ENCODE measurements at regions not wholly inside any gene's neighbourhood (a gene's known extent, or its start where the extent isn't known, plus 50 kb on each side); places are given as distances from the start of the nearest gene placed in this dataset.

- Histone ChIP-seq H3K9me3 (ENCODE audit: control insufficient read depth in 4 of 4, low read length in 3 of 4) (no peaks in the 10 kb centered on the region), H3K27me3 (ENCODE audit: control insufficient read depth in 4 of 4, insufficient read depth in 4 of 4, low read length in 3 of 4) (no peaks in the 10 kb centered on the region), H3K36me3 (ENCODE audit: control insufficient read depth in 4 of 4, insufficient read depth in 3 of 4, low read depth in 1 of 4, low read length in 3 of 4) (no peaks in the 10 kb centered on the region), H3K4me3 (ENCODE audit: low read depth in 1 of 3, low read length in 3 of 3) (no peak overlapping the region), H3K4me1 (ENCODE audit: control insufficient read depth in 4 of 4, insufficient read depth in 4 of 4, low read length in 3 of 4) (no peaks in the 10 kb centered on the region), H3K9ac (ENCODE audit: low read depth in 1 of 2, low read length in 2 of 2) (no peak overlapping the region), H3K27ac (ENCODE audit: low read depth in 1 of 2, low read length in 2 of 2) (no peak overlapping the region)
- 79% methylated on average over 2 of the region's 2 CpGs for WGBS
- TF ChIP-seq YY1 (IDR thresholded peaks at IDR 0.05) (no peak), FOXA1 (IDR thresholded peaks at IDR 0.05) (no peak)
- DNase-seq (ENCODE audit: low spot score), result no peak
These were observed 719.8 kb upstream of the ADGRL4 start for GRCh38 chr1:79726321-79726720.

GRCh38 chr1:79716447-79716846, 709.9 kb upstream of the ADGRL4 start:
- DNase-seq (ENCODE audit: low spot score), result no peak
- no peaks in the 10 kb centered on the region for H3K36me3 ChIP-seq (ENCODE audit: control insufficient read depth in 4 of 4, insufficient read depth in 3 of 4, low read depth in 1 of 4, low read length in 3 of 4)
- TF ChIP-seq YY1 (IDR thresholded peaks at IDR 0.05) (no peak), GABPA (IDR thresholded peaks at IDR 0.05 in 1 of 2, conservative IDR thresholded peaks at IDR 0.05 in 1 of 2) (no peak), TAF1 (conservative IDR thresholded peaks at IDR 0.05) (no peak), SP1 (IDR thresholded peaks at IDR 0.05) (no peak), FOXA1 (IDR thresholded peaks at IDR 0.05) (no peak), HNF4A (conservative IDR thresholded peaks at IDR 0.05) (no peak), RXRA (IDR thresholded peaks at IDR 0.05) (no peak), HNF4G (IDR thresholded peaks at IDR 0.05) (no peak)
- TF ChIP-seq, protein P1, sequence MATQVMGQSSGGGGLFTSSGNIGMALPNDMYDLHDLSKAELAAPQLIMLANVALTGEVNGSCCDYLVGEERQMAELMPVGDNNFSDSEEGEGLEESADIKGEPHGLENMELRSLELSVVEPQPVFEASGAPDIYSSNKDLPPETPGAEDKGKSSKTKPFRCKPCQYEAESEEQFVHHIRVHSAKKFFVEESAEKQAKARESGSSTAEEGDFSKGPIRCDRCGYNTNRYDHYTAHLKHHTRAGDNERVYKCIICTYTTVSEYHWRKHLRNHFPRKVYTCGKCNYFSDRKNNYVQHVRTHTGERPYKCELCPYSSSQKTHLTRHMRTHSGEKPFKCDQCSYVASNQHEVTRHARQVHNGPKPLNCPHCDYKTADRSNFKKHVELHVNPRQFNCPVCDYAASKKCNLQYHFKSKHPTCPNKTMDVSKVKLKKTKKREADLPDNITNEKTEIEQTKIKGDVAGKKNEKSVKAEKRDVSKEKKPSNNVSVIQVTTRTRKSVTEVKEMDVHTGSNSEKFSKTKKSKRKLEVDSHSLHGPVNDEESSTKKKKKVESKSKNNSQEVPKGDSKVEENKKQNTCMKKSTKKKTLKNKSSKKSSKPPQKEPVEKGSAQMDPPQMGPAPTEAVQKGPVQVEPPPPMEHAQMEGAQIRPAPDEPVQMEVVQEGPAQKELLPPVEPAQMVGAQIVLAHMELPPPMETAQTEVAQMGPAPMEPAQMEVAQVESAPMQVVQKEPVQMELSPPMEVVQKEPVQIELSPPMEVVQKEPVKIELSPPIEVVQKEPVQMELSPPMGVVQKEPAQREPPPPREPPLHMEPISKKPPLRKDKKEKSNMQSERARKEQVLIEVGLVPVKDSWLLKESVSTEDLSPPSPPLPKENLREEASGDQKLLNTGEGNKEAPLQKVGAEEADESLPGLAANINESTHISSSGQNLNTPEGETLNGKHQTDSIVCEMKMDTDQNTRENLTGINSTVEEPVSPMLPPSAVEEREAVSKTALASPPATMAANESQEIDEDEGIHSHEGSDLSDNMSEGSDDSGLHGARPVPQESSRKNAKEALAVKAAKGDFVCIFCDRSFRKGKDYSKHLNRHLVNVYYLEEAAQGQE (IDR thresholded peaks at IDR 0.05), result no peak
- TF ChIP-seq, protein P2, sequence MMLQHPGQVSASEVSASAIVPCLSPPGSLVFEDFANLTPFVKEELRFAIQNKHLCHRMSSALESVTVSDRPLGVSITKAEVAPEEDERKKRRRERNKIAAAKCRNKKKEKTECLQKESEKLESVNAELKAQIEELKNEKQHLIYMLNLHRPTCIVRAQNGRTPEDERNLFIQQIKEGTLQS (IDR thresholded peaks at IDR 0.05), result no peak
- no peak overlapping the region for H3K9ac ChIP-seq (ENCODE audit: low read depth in 1 of 2, low read length in 2 of 2)
- H3K27me3 ChIP-seq (ENCODE audit: control insufficient read depth in 4 of 4, insufficient read depth in 4 of 4, low read length in 3 of 4), result no peaks in the 10 kb centered on the region
- peaks cover 0 to 5% (median under 1%) of the 10 kb centered on the region in 4 donors for H3K9me3 ChIP-seq (ENCODE audit: control insufficient read depth in 4 of 4, low read length in 3 of 4)
- no peak overlapping the region for H3K4me3 ChIP-seq (ENCODE audit: low read depth in 1 of 3, low read length in 3 of 3)
- no peaks in the 10 kb centered on the region for H3K4me1 ChIP-seq (ENCODE audit: control insufficient read depth in 4 of 4, insufficient read depth in 4 of 4, low read length in 3 of 4)
- no peak overlapping the region for H3K27ac ChIP-seq (ENCODE audit: low read depth in 1 of 2, low read length in 2 of 2)

DNA sequence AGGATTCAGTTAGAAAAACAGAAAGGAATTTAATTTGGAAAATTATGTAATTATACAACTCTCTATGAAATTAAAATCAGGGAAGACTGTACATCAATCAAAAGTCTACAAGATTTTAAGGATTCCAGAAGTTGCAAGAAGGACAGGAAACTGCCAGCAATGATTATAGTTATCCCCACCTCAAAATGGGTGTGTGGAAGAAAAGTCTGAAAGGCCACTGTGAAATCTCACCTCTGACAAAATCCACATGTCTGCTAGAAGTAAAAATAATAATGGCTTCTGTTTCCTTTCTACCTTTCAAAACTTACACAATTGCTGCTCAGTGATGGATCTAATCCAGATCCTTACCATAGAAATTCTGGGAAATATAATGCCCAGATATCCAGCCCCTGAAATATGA, 708.1 kb upstream of the ADGRL4 start:
- TF ChIP-seq, protein P1 (IDR thresholded peaks at IDR 0.05), result no peak
- no peak for TF ChIP-seq RAD21 (IDR thresholded peaks at IDR 0.05)
- TF ChIP-seq, protein P3, sequence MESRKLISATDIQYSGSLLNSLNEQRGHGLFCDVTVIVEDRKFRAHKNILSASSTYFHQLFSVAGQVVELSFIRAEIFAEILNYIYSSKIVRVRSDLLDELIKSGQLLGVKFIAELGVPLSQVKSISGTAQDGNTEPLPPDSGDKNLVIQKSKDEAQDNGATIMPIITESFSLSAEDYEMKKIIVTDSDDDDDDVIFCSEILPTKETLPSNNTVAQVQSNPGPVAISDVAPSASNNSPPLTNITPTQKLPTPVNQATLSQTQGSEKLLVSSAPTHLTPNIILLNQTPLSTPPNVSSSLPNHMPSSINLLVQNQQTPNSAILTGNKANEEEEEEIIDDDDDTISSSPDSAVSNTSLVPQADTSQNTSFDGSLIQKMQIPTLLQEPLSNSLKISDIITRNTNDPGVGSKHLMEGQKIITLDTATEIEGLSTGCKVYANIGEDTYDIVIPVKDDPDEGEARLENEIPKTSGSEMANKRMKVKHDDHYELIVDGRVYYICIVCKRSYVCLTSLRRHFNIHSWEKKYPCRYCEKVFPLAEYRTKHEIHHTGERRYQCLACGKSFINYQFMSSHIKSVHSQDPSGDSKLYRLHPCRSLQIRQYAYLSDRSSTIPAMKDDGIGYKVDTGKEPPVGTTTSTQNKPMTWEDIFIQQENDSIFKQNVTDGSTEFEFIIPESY (IDR thresholded peaks at IDR 0.05), result no peak
- no peak for DNase-seq (ENCODE audit: low spot score)
- H3K9me3 ChIP-seq (ENCODE audit: control insufficient read depth in 4 of 4, low read length in 3 of 4), result peaks cover 0 to 5% (median under 1%) of the 10 kb centered on the region in 4 donors
- no peaks in the 10 kb centered on the region for H3K27me3 ChIP-seq (ENCODE audit: control insufficient read depth in 4 of 4, insufficient read depth in 4 of 4, low read length in 3 of 4)
- H3K9ac ChIP-seq (ENCODE audit: low read depth in 1 of 2, low read length in 2 of 2), result no peak overlapping the region
- no peak overlapping the region for H3K27ac ChIP-seq (ENCODE audit: low read depth in 1 of 2, low read length in 2 of 2)
- no peaks in the 10 kb centered on the region for H3K4me1 ChIP-seq (ENCODE audit: control insufficient read depth in 4 of 4, insufficient read depth in 4 of 4, low read length in 3 of 4)
- no peaks in the 10 kb centered on the region for H3K36me3 ChIP-seq (ENCODE audit: control insufficient read depth in 4 of 4, insufficient read depth in 3 of 4, low read depth in 1 of 4, low read length in 3 of 4)
- H3K4me3 ChIP-seq (ENCODE audit: low read depth in 1 of 3, low read length in 3 of 3), result no peak overlapping the region

Data from liver (tissue), 7 donors.